ENCODE measurements at regions not wholly inside any gene's neighbourhood (a gene's known extent, or its start where the extent isn't known, plus 50 kb on each side); places are given as distances from the start of the nearest gene placed in this dataset.

- no peak for TF ChIP-seq EZH2 (IDR thresholded peaks at IDR 0.05; ENCODE audit: borderline replicate concordance, low read length)
- TF ChIP-seq, protein P1, sequence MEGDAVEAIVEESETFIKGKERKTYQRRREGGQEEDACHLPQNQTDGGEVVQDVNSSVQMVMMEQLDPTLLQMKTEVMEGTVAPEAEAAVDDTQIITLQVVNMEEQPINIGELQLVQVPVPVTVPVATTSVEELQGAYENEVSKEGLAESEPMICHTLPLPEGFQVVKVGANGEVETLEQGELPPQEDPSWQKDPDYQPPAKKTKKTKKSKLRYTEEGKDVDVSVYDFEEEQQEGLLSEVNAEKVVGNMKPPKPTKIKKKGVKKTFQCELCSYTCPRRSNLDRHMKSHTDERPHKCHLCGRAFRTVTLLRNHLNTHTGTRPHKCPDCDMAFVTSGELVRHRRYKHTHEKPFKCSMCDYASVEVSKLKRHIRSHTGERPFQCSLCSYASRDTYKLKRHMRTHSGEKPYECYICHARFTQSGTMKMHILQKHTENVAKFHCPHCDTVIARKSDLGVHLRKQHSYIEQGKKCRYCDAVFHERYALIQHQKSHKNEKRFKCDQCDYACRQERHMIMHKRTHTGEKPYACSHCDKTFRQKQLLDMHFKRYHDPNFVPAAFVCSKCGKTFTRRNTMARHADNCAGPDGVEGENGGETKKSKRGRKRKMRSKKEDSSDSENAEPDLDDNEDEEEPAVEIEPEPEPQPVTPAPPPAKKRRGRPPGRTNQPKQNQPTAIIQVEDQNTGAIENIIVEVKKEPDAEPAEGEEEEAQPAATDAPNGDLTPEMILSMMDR (conservative IDR thresholded peaks at IDR 0.05 in 1 of 2, IDR thresholded peaks at IDR 0.05 in 1 of 2; ENCODE audit: extremely low read depth in 1 of 2, insufficient read depth in 1 of 2, low read depth in 1 of 2, low read length in 2 of 2) = no peak
Measured at GRCh38 chr2:61664190-61664589, 126.0 kb upstream of the XPO1 start.
